ENCODE measurements at regions not wholly inside any gene's neighbourhood (a gene's known extent, or its start where the extent isn't known, plus 50 kb on each side); places are given as distances from the start of the nearest gene placed in this dataset.

- intact Hi-C loops (cut with micrococcal nuclease), result no loop called here
- no peak overlapping the region for H3K14ac ChIP-seq (replicated peaks; ENCODE audit: low read depth, low read length)
- no peak overlapping the region for H2AK9ac ChIP-seq (replicated peaks; ENCODE audit: low read depth, low read length, poor library complexity)
- no peak overlapping the region for H2AK5ac ChIP-seq (ENCODE audit: low read depth, low read length)
- no peaks in the 10 kb centered on the region for H3K4me1 ChIP-seq (ENCODE audit: control insufficient read depth, insufficient read depth, low read length)
- H3K4me2 ChIP-seq (ENCODE audit: low read depth, low read length), result no peak overlapping the region
- no peak overlapping the region for H3K56ac ChIP-seq (ENCODE audit: extremely low read depth, insufficient read depth, low read length)
- in situ Hi-C loops (cut with MboI; ENCODE audit: low sequenced_read_pairs), result loop anchor here (25.0 kb wide), 1 partner anchor 93 kb away; the partner anchor contains the start of gene CD93
- H3K36me3 ChIP-seq (ENCODE audit: control insufficient read depth, insufficient read depth, low read length), result no peaks in the 10 kb centered on the region
- 0 out of 2 replicates have a peak, but pooled peaks cover 2% of the 10 kb centered on the region for H3K27me3 ChIP-seq (ENCODE audit: control insufficient read depth, insufficient read depth, low read length)
- no CpG with 5 or more reads among the region's 1 CpG for WGBS, 2 experiments (ENCODE audit: extremely low coverage in 2 of 2, insufficient read length in 1 of 2)
- no peak overlapping the region for H4K91ac ChIP-seq (ENCODE audit: insufficient read depth, low read depth, low read length)
- no peaks in the 10 kb centered on the region for H3K9me3 ChIP-seq (ENCODE audit: control insufficient read depth, insufficient read depth, low read length)
- CTCF ChIA-PET, result no interaction called here
- H3K79me1 ChIP-seq (ENCODE audit: low read depth in 1 of 2, low read length in 2 of 2), result no peaks in the 10 kb centered on the region
- H3K9ac ChIP-seq (ENCODE audit: low read depth, low read length), result no peak overlapping the region
- POLR2A ChIA-PET (ENCODE audit: unreplicated experiment), result no interaction called here
- no peak for TF ChIP-seq BHLHE40 (IDR thresholded peaks at IDR 0.05; ENCODE audit: low read depth, low read length)
- TF ChIP-seq MAZ (IDR thresholded peaks at IDR 0.05; ENCODE audit: borderline replicate concordance, low read depth, low read length), result no peak
- no peak for TF ChIP-seq CEBPB (IDR thresholded peaks at IDR 0.05; ENCODE audit: low read depth, low read length)
- no peak for TF ChIP-seq USF2 (IDR thresholded peaks at IDR 0.05; ENCODE audit: low read depth, low read length)
- no peak for TF ChIP-seq MAFK (IDR thresholded peaks at IDR 0.05; ENCODE audit: low read depth, low read length)
- H4K5ac ChIP-seq (ENCODE audit: low read depth, low read length), result no peak overlapping the region
- no peak overlapping the region for H3K18ac ChIP-seq (ENCODE audit: low read depth, low read length)
- no peak overlapping the region for H2BK20ac ChIP-seq (ENCODE audit: low read depth, low read length)
- no peak overlapping the region for H2BK15ac ChIP-seq (ENCODE audit: low read depth, low read length)
- H2AFZ ChIP-seq (replicated peaks; ENCODE audit: low read length, poor library complexity), result no peak overlapping the region
- H4K8ac ChIP-seq (ENCODE audit: low read depth in 2 of 2, low read length in 2 of 2), result no peak overlapping the region
- dilution Hi-C loops (cut with HindIII; ENCODE audit: low sequenced_read_pairs, unreplicated experiment), result no loop called here
- H4K20me1 ChIP-seq (ENCODE audit: insufficient read depth, low read length), result no peaks in the 10 kb centered on the region
- H3K4ac ChIP-seq (ENCODE audit: low read depth, low read length), result no peak overlapping the region
- H3K23ac ChIP-seq (ENCODE audit: low read depth, low read length), result no peak overlapping the region
- ATAC-seq (ENCODE audit: low read depth) (no peak), DNase-seq (no peak)
- no peak overlapping the region for H2BK120ac ChIP-seq (ENCODE audit: low read depth, low read length)
- H3K9me1 ChIP-seq (ENCODE audit: insufficient read depth, low read length), result no peaks in the 10 kb centered on the region
- no peak overlapping the region for H3K4me3 ChIP-seq (ENCODE audit: insufficient read depth, low read depth, low read length)
- no peak overlapping the region for H3K27ac ChIP-seq (ENCODE audit: insufficient read depth, low read length)
- no peak overlapping the region for H2BK5ac ChIP-seq (ENCODE audit: low read depth, low read length, poor library complexity, severe bottlenecking)
- no TSS peak for BruUV-seq (replicated peaks)
Observed at GRCh38 chr20:23179766-23180403, 93.8 kb upstream of the CD93 start.
